Esophagus muscularis mucosa (tissue), 3 donors: ENCODE measurements at regions not wholly inside any gene's neighbourhood (a gene's known extent, or its start where the extent isn't known, plus 50 kb on each side); places are given as distances from the start of the nearest gene placed in this dataset.

Experiments used
- CTCF ChIP-seq, 3 experiments: fragments of 200-600 bp in 2 of 3; fragments of 450-650 bp in 1 of 3; sonication (generic) in 2 of 3; IDR thresholded peaks; one replicate each; pipeline ENCODE4 v1.5.1; 2017 to 2019; ENCODE audit warnings: antibody characterized with exemption in 3 of 3, mild to moderate bottlenecking in 2 of 3, moderate library complexity in 1 of 3
- POLR2A ChIP-seq: fragments of 450-650 bp; IDR thresholded peaks from one replicate; pipeline ENCODE4 v1.6.1; 2017; ENCODE audit warnings: antibody characterized with exemption, moderate library complexity, mild to moderate bottlenecking, low read depth
- POLR2AphosphoS5 ChIP-seq, 2 donors: sonication (generic); formaldehyde crosslinking; IDR thresholded peaks; one replicate each; pipeline ENCODE4 v1.6.1; 2017; ENCODE audit warnings: antibody characterized with exemption in 2 of 2

DNA sequence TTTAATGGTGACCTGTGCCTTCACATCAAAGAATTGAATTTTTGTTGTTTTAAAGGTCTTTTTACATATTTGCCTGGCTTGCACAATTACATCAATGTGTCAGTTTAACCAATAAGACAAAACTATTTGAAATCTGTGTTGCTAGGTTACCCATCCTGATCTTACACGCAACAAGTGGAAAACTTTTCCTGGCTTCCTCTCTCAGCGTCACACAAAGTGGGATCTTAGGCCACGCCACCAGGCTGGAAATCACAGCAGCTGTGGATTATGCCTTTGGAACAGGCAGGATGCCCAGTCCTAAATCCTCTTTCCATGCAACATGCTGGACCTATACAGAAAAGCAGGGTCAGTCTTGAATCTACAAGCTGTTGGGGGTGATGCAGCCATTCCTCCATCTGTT lies 298.2 kb upstream of the HNRNPA3 start:
- TF ChIP-seq POLR2A (no peak), CTCF (IDR thresholded peaks at IDR 0.05) (no peak), POLR2AphosphoS5 (IDR thresholded peaks at IDR 0.05) (no peak)
